ENCODE measurements at regions not wholly inside any gene's neighbourhood (a gene's known extent, or its start where the extent isn't known, plus 50 kb on each side); places are given as distances from the start of the nearest gene placed in this dataset.

DNA sequence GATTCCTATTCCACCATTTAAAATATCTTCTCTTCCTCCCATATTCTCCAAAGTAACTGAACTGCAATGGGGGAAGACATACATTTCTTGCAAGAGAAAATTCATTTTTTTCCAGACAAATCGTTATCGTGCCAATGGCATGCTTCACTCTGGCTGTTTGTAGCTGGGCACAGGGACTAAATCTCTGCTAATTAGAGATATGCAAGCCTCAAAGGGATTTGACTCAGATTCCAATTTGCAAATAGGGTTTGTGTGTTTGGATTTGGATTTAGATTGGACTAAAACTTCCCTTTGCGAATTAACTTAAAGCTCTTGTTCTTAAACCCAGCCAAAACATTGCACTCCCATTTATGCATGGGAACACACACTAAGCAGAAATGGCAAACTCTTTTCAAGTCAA, 276.2 kb upstream of the DUSP10 start:
- TF ChIP-seq EZH2 (IDR thresholded peaks at IDR 0.05; ENCODE audit: insufficient read depth, poor library complexity, severe bottlenecking) (no peak), EZH2phosphoT487 (IDR thresholded peaks at IDR 0.05; ENCODE audit: insufficient read depth, low read depth) (no peak)

Measured in GM23248 (cell line).